ENCODE measurements at regions not wholly inside any gene's neighbourhood (a gene's known extent, or its start where the extent isn't known, plus 50 kb on each side); places are given as distances from the start of the nearest gene placed in this dataset.

DNA sequence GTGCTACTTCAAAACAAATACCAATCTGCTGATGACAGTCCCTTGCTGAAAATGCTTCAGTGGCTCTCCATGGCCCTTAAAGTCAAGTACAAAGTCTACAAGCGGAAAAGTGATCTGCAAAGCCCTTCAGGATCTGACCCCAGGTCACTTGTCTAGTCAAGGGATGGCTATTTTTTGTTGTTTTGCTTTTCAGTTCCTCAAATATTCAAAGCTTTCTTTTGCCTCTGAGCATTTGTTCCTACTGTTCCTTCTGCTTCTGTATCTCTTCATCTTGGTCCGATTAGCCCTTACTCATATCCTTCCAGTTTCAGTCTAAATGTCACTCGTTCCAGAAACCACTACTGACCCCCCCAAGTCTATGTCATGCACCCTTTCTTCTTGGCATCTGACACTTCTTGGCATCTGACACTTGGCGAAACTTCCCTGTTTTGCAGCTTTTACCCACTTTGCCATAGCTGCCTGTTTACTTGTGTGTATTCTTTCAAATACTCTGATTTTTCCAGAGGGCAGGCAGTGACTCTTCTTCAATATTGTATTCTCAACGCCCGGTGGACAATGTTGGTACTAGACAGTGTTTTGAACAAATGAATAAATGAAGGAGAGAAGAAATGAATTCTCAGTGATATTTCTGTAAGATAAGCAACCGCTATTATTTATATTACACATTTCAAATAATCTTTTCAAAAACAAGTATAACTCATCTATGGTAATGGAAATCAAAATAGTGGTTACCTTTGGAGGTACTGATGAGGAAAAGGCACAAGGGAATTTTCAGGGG, 175.9 kb upstream of the FN1 start (continued):
- TF ChIP-seq, protein P1, sequence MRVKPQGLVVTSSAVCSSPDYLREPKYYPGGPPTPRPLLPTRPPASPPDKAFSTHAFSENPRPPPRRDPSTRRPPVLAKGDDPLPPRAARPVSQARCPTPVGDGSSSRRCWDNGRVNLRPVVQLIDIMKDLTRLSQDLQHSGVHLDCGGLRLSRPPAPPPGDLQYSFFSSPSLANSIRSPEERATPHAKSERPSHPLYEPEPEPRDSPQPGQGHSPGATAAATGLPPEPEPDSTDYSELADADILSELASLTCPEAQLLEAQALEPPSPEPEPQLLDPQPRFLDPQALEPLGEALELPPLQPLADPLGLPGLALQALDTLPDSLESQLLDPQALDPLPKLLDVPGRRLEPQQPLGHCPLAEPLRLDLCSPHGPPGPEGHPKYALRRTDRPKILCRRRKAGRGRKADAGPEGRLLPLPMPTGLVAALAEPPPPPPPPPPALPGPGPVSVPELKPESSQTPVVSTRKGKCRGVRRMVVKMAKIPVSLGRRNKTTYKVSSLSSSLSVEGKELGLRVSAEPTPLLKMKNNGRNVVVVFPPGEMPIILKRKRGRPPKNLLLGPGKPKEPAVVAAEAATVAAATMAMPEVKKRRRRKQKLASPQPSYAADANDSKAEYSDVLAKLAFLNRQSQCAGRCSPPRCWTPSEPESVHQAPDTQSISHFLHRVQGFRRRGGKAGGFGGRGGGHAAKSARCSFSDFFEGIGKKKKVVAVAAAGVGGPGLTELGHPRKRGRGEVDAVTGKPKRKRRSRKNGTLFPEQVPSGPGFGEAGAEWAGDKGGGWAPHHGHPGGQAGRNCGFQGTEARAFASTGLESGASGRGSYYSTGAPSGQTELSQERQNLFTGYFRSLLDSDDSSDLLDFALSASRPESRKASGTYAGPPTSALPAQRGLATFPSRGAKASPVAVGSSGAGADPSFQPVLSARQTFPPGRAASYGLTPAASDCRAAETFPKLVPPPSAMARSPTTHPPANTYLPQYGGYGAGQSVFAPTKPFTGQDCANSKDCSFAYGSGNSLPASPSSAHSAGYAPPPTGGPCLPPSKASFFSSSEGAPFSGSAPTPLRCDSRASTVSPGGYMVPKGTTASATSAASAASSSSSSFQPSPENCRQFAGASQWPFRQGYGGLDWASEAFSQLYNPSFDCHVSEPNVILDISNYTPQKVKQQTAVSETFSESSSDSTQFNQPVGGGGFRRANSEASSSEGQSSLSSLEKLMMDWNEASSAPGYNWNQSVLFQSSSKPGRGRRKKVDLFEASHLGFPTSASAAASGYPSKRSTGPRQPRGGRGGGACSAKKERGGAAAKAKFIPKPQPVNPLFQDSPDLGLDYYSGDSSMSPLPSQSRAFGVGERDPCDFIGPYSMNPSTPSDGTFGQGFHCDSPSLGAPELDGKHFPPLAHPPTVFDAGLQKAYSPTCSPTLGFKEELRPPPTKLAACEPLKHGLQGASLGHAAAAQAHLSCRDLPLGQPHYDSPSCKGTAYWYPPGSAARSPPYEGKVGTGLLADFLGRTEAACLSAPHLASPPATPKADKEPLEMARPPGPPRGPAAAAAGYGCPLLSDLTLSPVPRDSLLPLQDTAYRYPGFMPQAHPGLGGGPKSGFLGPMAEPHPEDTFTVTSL (CRISPR knock-in tag; IDR thresholded peaks at IDR 0.05; ENCODE audit: borderline replicate concordance) = peak; percentile 39; the same call in 1 of the 2 replicates
- TF ChIP-seq, protein P2, sequence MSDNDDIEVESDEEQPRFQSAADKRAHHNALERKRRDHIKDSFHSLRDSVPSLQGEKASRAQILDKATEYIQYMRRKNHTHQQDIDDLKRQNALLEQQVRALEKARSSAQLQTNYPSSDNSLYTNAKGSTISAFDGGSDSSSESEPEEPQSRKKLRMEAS (IDR thresholded peaks at IDR 0.05) = no peak
- TF ChIP-seq ZNF556 (CRISPR knock-in tag; IDR thresholded peaks at IDR 0.05; ENCODE audit: borderline replicate concordance) = no peak
- TF ChIP-seq AGO1 (IDR thresholded peaks at IDR 0.05; ENCODE audit: low read depth, low read length, poor library complexity, severe bottlenecking) = no peak
- TF ChIP-seq HMGA1 (CRISPR knock-in tag; conservative IDR thresholded peaks at IDR 0.05) = no peak
- no peak for TF ChIP-seq ZFY (CRISPR knock-in tag; IDR thresholded peaks at IDR 0.05)
- TF ChIP-seq, protein P3, sequence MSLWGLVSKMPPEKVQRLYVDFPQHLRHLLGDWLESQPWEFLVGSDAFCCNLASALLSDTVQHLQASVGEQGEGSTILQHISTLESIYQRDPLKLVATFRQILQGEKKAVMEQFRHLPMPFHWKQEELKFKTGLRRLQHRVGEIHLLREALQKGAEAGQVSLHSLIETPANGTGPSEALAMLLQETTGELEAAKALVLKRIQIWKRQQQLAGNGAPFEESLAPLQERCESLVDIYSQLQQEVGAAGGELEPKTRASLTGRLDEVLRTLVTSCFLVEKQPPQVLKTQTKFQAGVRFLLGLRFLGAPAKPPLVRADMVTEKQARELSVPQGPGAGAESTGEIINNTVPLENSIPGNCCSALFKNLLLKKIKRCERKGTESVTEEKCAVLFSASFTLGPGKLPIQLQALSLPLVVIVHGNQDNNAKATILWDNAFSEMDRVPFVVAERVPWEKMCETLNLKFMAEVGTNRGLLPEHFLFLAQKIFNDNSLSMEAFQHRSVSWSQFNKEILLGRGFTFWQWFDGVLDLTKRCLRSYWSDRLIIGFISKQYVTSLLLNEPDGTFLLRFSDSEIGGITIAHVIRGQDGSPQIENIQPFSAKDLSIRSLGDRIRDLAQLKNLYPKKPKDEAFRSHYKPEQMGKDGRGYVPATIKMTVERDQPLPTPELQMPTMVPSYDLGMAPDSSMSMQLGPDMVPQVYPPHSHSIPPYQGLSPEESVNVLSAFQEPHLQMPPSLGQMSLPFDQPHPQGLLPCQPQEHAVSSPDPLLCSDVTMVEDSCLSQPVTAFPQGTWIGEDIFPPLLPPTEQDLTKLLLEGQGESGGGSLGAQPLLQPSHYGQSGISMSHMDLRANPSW (CRISPR knock-in tag; IDR thresholded peaks at IDR 0.05; ENCODE audit: borderline replicate concordance) = 0 out of 2 replicates have a peak, but pooled peaks have one; percentile 26
- no peak for TF ChIP-seq ATM (IDR thresholded peaks at IDR 0.05; ENCODE audit: borderline replicate concordance)
- TF ChIP-seq, protein P4, sequence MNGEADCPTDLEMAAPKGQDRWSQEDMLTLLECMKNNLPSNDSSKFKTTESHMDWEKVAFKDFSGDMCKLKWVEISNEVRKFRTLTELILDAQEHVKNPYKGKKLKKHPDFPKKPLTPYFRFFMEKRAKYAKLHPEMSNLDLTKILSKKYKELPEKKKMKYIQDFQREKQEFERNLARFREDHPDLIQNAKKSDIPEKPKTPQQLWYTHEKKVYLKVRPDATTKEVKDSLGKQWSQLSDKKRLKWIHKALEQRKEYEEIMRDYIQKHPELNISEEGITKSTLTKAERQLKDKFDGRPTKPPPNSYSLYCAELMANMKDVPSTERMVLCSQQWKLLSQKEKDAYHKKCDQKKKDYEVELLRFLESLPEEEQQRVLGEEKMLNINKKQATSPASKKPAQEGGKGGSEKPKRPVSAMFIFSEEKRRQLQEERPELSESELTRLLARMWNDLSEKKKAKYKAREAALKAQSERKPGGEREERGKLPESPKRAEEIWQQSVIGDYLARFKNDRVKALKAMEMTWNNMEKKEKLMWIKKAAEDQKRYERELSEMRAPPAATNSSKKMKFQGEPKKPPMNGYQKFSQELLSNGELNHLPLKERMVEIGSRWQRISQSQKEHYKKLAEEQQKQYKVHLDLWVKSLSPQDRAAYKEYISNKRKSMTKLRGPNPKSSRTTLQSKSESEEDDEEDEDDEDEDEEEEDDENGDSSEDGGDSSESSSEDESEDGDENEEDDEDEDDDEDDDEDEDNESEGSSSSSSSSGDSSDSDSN (CRISPR knock-in tag; IDR thresholded peaks at IDR 0.05) = no peak
- TF ChIP-seq, protein P5, sequence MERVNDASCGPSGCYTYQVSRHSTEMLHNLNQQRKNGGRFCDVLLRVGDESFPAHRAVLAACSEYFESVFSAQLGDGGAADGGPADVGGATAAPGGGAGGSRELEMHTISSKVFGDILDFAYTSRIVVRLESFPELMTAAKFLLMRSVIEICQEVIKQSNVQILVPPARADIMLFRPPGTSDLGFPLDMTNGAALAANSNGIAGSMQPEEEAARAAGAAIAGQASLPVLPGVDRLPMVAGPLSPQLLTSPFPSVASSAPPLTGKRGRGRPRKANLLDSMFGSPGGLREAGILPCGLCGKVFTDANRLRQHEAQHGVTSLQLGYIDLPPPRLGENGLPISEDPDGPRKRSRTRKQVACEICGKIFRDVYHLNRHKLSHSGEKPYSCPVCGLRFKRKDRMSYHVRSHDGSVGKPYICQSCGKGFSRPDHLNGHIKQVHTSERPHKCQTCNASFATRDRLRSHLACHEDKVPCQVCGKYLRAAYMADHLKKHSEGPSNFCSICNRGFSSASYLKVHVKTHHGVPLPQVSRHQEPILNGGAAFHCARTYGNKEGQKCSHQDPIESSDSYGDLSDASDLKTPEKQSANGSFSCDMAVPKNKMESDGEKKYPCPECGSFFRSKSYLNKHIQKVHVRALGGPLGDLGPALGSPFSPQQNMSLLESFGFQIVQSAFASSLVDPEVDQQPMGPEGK (CRISPR knock-in tag; IDR thresholded peaks at IDR 0.05) = no peak

Measured in HepG2 (cell line).